SK-N-MC (cell line): ENCODE measurements at regions not wholly inside any gene's neighbourhood (a gene's known extent, or its start where the extent isn't known, plus 50 kb on each side); places are given as distances from the start of the nearest gene placed in this dataset.

ENCODE experiments used
- EZH2 ChIP-seq: fragments of 200-600 bp; sonication (generic); IDR thresholded peaks from one replicate; pipeline ENCODE4 v1.6.1; 2017; ENCODE audit warnings: antibody characterized with exemption
- FOXP2 ChIP-seq: optimal IDR thresholded peaks from 2 replicates; pipeline ENCODE3; 2011; ENCODE audit warnings: mild to moderate bottlenecking, moderate library complexity; ENCODE audit not compliant: insufficient read depth; ENCODE audit errors: extremely low read length, control extremely low read depth
- POLR2AphosphoS5 ChIP-seq: IDR thresholded peaks from 2 replicates; pipeline ENCODE4 v1.6.1; 2012; ENCODE audit warnings: mild to moderate bottlenecking, low read depth, low read length, borderline replicate concordance

- TF ChIP-seq POLR2AphosphoS5 (no peak), EZH2 (no peak), FOXP2 (no peak)
Observed at GRCh38 chr4:31356839-31357238, 636.7 kb downstream of the PCDH7 start.
